IMR-90 (cell line): ENCODE measurements at regions not wholly inside any gene's neighbourhood (a gene's known extent, or its start where the extent isn't known, plus 50 kb on each side); places are given as distances from the start of the nearest gene placed in this dataset.

ENCODE experiments used
- ATAC-seq: fragments of 200-7000 bp; cut with Tn5 transposase; 2 replicates; pipeline ENCODE4 v1.9.1; 2020; ENCODE audit warnings: low read depth, mild to moderate bottlenecking, moderate library complexity
- BruUV-seq: library from RNA; stranded (reverse); fragments of 400-500 nt; replicated peaks from 2 replicates; lab custom pipeline; 2021; lab: Mats Ljungman, UMichigan
- CTCF ChIA-PET: fragments of 300-600 bp; formaldehyde crosslinking; extraction: SDS; loops from one replicate; lab custom pipeline; 2021; ENCODE audit warnings: antibody characterized with exemption; lab: Yijun Ruan, JAX
- POLR2A ChIA-PET: fragments of 300-600 bp; sonication (Branson Sonifier 250); formaldehyde crosslinking; loops from one replicate; lab custom pipeline; 2022; ENCODE audit warnings: antibody characterized with exemption; ENCODE audit not compliant: unreplicated experiment; lab: Charles Lee
- DNase-seq: peaks from one replicate; pipeline ENCODE4 v3.0.0; 2013
- H2AFZ ChIP-seq: replicated peaks from 2 replicates; pipeline ENCODE3; 2013; ENCODE audit warnings: low read length, mild to moderate bottlenecking; ENCODE audit not compliant: poor library complexity
- H2AK5ac ChIP-seq: 2 replicates; pipeline ENCODE4 v1.6.1; 2013; ENCODE audit warnings: low read depth, low read length, inconsistent platforms
- H2AK9ac ChIP-seq: replicated peaks from 2 replicates; pipeline ENCODE3; 2013; ENCODE audit warnings: mild to moderate bottlenecking, low read depth, low read length, moderate library complexity; ENCODE audit not compliant: poor library complexity
- H2BK120ac ChIP-seq: 2 replicates; pipeline ENCODE4 v1.6.1; 2013; ENCODE audit warnings: low read depth, low read length, inconsistent platforms
- H2BK15ac ChIP-seq: 3 replicates; pipeline ENCODE4 v1.6.1; 2013; ENCODE audit warnings: low read depth, low read length, inconsistent platforms
- H2BK20ac ChIP-seq: 2 replicates; pipeline ENCODE4 v1.6.1; 2013; ENCODE audit warnings: low read depth, mild to moderate bottlenecking, inconsistent platforms, low read length, moderate library complexity
- H2BK5ac ChIP-seq: 2 replicates; pipeline ENCODE4 v1.6.1; 2013; ENCODE audit warnings: mild to moderate bottlenecking, low read depth, low read length, inconsistent platforms; ENCODE audit not compliant: poor library complexity, severe bottlenecking
- H3K14ac ChIP-seq: replicated peaks from 2 replicates; pipeline ENCODE4 v1.6.1; 2013; ENCODE audit warnings: low read depth, low read length, inconsistent platforms
- H3K18ac ChIP-seq: 2 replicates; pipeline ENCODE4 v1.6.1; 2013; ENCODE audit warnings: low read depth, low read length, control low read depth
- H3K23ac ChIP-seq: 2 replicates; pipeline ENCODE4 v1.6.1; 2013; ENCODE audit warnings: low read depth, low read length, inconsistent platforms
- H3K27ac ChIP-seq: 2 replicates; pipeline ENCODE4 v1.5.1; 2013; ENCODE audit warnings: mild to moderate bottlenecking, control low read depth, low read length; ENCODE audit not compliant: insufficient read depth
- H3K27me3 ChIP-seq: 2 replicates; pipeline ENCODE4 v1.6.1; 2013; ENCODE audit warnings: low read length; ENCODE audit not compliant: control insufficient read depth, insufficient read depth
- H3K36me3 ChIP-seq: 2 replicates; pipeline ENCODE4 v1.6.1; 2013; ENCODE audit warnings: low read length, mixed read lengths; ENCODE audit not compliant: control insufficient read depth, insufficient read depth
- H3K4ac ChIP-seq: 2 replicates; pipeline ENCODE4 v1.6.1; 2013; ENCODE audit warnings: low read depth, low read length, inconsistent platforms
- H3K4me1 ChIP-seq: 2 replicates; pipeline ENCODE4 v1.6.1; 2013; ENCODE audit warnings: low read length, mixed read lengths; ENCODE audit not compliant: control insufficient read depth, insufficient read depth
- H3K4me2 ChIP-seq: 2 replicates; pipeline ENCODE4 v1.6.1; 2013; ENCODE audit warnings: low read depth, mild to moderate bottlenecking, control low read depth, low read length, moderate library complexity
- H3K4me3 ChIP-seq: 2 replicates; pipeline ENCODE4 v1.5.1; 2013; ENCODE audit warnings: low read depth, mild to moderate bottlenecking, control low read depth, low read length, moderate library complexity; ENCODE audit not compliant: insufficient read depth
- H3K56ac ChIP-seq: 2 replicates; pipeline ENCODE4 v1.6.1; 2013; ENCODE audit warnings: low read length, inconsistent platforms; ENCODE audit not compliant: insufficient read depth; ENCODE audit errors: extremely low read depth
- H3K79me1 ChIP-seq, 2 experiments: 2 replicates each; pipeline ENCODE4 v1.6.1; 2013; ENCODE audit warnings: low read length in 2 of 2, inconsistent platforms in 1 of 2, low read depth in 1 of 2
- H3K9ac ChIP-seq: 2 replicates; pipeline ENCODE4 v1.6.1; 2013; ENCODE audit warnings: low read depth, low read length, control low read depth
- H3K9me1 ChIP-seq: 2 replicates; pipeline ENCODE4 v1.6.1; 2013; ENCODE audit warnings: low read length, inconsistent platforms; ENCODE audit not compliant: insufficient read depth
- H3K9me3 ChIP-seq: 2 replicates; pipeline ENCODE4 v1.6.1; 2013; ENCODE audit warnings: low read length; ENCODE audit not compliant: control insufficient read depth, insufficient read depth
- H4K20me1 ChIP-seq: 2 replicates; pipeline ENCODE4 v1.6.1; 2013; ENCODE audit warnings: low read length, inconsistent platforms; ENCODE audit not compliant: insufficient read depth
- H4K5ac ChIP-seq: 2 replicates; pipeline ENCODE4 v1.6.1; 2013; ENCODE audit warnings: mild to moderate bottlenecking, low read depth, low read length, control low read depth
- H4K8ac ChIP-seq, 2 experiments: 2 replicates each; pipeline ENCODE4 v1.6.1; 2013; ENCODE audit warnings: low read depth in 2 of 2, low read length in 2 of 2, control low read depth in 1 of 2, inconsistent platforms in 1 of 2
- H4K91ac ChIP-seq: 2 replicates; pipeline ENCODE4 v1.6.1; 2013; ENCODE audit warnings: low read depth, low read length, inconsistent platforms; ENCODE audit not compliant: insufficient read depth
- BHLHE40 ChIP-seq: fragments of 150-350 bp; IDR thresholded peaks from 2 replicates; pipeline ENCODE4 v1.6.1; 2016; ENCODE audit warnings: mild to moderate bottlenecking, low read depth, low read length
- CHD1 ChIP-seq: IDR thresholded peaks from 2 replicates; pipeline ENCODE4 v1.6.1; 2012; ENCODE audit warnings: low read depth, low read length, improper control_type of control experiment
- MXI1 ChIP-seq: IDR thresholded peaks from 2 replicates; pipeline ENCODE4 v1.6.1; 2012; ENCODE audit warnings: low read depth, mild to moderate bottlenecking, low read length, moderate library complexity, borderline replicate concordance
- NFE2L2 ChIP-seq: fragments of 150-350 bp; IDR thresholded peaks from 2 replicates; pipeline ENCODE4 v1.6.1; 2016; ENCODE audit warnings: low read depth, mild to moderate bottlenecking, low read length
- POLR2A ChIP-seq: IDR thresholded peaks from 2 replicates; pipeline ENCODE4 v1.6.1; 2012; ENCODE audit warnings: mild to moderate bottlenecking, low read depth, low read length
- RFX5 ChIP-seq: IDR thresholded peaks from 2 replicates; pipeline ENCODE4 v1.8.0; 2012; ENCODE audit warnings: low read depth, mild to moderate bottlenecking, low read length, moderate library complexity
- SMC3 ChIP-seq: fragments of 150-350 bp; IDR thresholded peaks from 2 replicates; pipeline ENCODE4 v1.6.1; 2016; ENCODE audit warnings: low read depth, mild to moderate bottlenecking, antibody characterized with exemption, low read length, moderate library complexity
- dilution Hi-C: fragments of 300-500 bp; cut with HindIII; formaldehyde crosslinking; loops from one replicate; pipeline ENCODE4 v1.14.3; 2018; ENCODE audit warnings: low sequenced_read_pairs; ENCODE audit not compliant: unreplicated experiment
- in situ Hi-C: fragments of 300-500 bp; cut with MboI; formaldehyde crosslinking; loops from 3 replicates; pipeline ENCODE4 v1.14.3; 2019; ENCODE audit warnings: low sequenced_read_pairs, inconsistent platforms, mixed read lengths
- intact Hi-C: fragments of 100-400 bp; cut with micrococcal nuclease; formaldehyde crosslinking; loops from 2 replicates; pipeline ENCODE4 v1.10.0; 2022
- TF ChIP-seq, protein P1 (sequence below): conservative IDR thresholded peaks from 2 replicates; pipeline ENCODE4 v1.5.1; 2012; ENCODE audit warnings: mild to moderate bottlenecking, low read depth, low read length, improper control_type of control experiment

DNA sequence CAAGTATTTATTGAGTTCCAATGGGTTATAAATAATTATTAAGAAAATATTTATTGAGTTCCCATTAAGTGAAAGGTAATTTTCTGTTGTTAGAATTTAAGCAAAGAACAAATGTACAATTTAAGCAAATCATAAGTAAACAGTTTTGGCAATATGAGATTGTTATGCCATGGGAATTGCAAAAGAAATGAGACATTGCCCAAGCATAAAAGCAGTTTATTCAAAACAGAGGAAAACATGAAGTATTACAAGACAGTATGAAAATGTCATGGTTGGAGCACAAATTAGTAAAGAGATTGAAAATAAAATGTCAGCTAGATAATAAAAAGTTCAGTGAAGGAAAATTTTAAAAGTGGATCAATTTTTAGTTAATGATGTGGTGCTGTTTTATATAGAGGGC lies 706.1 kb upstream of the EPHA5 start:
- H2BK5ac ChIP-seq: no peak overlapping the region
- ChIA-PET POLR2A (no interaction called here), CTCF (no interaction called here)
- H3K56ac ChIP-seq: no peak overlapping the region
- no peak overlapping the region for H2BK20ac ChIP-seq
- H2BK120ac ChIP-seq: no peak overlapping the region
- intact Hi-C loops (no loop called here), dilution Hi-C loops (no loop called here), in situ Hi-C loops (no loop called here)
- H3K18ac ChIP-seq: no peak overlapping the region
- no peak overlapping the region for H2AFZ ChIP-seq
- H3K27me3 ChIP-seq: no peaks in the 10 kb centered on the region
- H3K27ac ChIP-seq: no peak overlapping the region
- no peak for ATAC-seq
- H4K91ac ChIP-seq: no peak overlapping the region
- H4K5ac ChIP-seq: no peak overlapping the region
- no peak overlapping the region for H2AK9ac ChIP-seq
- H3K14ac ChIP-seq: no peak overlapping the region
- H2BK15ac ChIP-seq: no peak overlapping the region
- TF ChIP-seq NFE2L2 (no peak), CHD1 (no peak), MXI1 (no peak), RFX5 (no peak), SMC3 (no peak), BHLHE40 (no peak), POLR2A (no peak)
- TF ChIP-seq, protein P1, sequence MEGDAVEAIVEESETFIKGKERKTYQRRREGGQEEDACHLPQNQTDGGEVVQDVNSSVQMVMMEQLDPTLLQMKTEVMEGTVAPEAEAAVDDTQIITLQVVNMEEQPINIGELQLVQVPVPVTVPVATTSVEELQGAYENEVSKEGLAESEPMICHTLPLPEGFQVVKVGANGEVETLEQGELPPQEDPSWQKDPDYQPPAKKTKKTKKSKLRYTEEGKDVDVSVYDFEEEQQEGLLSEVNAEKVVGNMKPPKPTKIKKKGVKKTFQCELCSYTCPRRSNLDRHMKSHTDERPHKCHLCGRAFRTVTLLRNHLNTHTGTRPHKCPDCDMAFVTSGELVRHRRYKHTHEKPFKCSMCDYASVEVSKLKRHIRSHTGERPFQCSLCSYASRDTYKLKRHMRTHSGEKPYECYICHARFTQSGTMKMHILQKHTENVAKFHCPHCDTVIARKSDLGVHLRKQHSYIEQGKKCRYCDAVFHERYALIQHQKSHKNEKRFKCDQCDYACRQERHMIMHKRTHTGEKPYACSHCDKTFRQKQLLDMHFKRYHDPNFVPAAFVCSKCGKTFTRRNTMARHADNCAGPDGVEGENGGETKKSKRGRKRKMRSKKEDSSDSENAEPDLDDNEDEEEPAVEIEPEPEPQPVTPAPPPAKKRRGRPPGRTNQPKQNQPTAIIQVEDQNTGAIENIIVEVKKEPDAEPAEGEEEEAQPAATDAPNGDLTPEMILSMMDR: no peak
- no peaks in the 10 kb centered on the region for H3K4me1 ChIP-seq
- BruUV-seq: no TSS peak
- H3K23ac ChIP-seq: no peak overlapping the region
- no peak overlapping the region for H2AK5ac ChIP-seq
- no peaks in the 10 kb centered on the region for H4K20me1 ChIP-seq
- H3K79me1 ChIP-seq: no peaks in the 10 kb centered on the region
- H3K4me2 ChIP-seq: no peak overlapping the region
- H3K36me3 ChIP-seq: no peaks in the 10 kb centered on the region
- H3K4ac ChIP-seq: no peak overlapping the region
- no peak for DNase-seq
- no peak overlapping the region for H3K9ac ChIP-seq
- H3K4me3 ChIP-seq: no peak overlapping the region
- H3K9me1 ChIP-seq: no peaks in the 10 kb centered on the region
- H4K8ac ChIP-seq: no peak overlapping the region
- H3K9me3 ChIP-seq: peaks cover 2% of the 10 kb centered on the region; the same call in 1 of the 2 replicates
